Activated CD8-positive, alpha-beta memory T cell treated with anti-CD3 and anti-CD28 coated beads for 4 hours (primary cell): ENCODE measurements at regions not wholly inside any gene's neighbourhood (a gene's known extent, or its start where the extent isn't known, plus 50 kb on each side); places are given as distances from the start of the nearest gene placed in this dataset.
A peak's percentile ranks its signal among the peaks of the same experiment; 100 is the strongest.

Experiments used
- DNase-seq, 2 donors: peaks; one replicate each; pipeline ENCODE4 v3.0.0-alpha.2; 2020; ENCODE audit warnings: low read depth in 2 of 2

DNA sequence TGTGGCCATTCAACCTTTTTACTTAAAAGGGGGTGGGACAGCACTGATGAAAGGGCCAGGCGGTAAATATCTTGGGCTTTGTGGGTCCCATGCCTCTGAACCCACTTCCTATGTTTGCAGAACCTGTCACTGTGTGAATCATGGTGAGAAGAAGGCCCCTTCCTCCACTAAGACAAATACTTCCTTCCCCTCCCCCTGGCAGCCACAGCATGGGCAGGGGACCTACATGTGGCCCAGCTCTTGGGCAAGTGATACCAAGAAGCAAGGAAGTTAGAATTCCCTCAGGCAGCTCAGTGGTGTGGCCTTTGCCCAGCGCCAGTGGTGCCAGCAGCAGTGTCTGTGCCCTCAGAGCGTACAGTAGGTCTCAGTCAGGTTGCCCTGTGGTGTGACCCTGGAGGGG, 168.6 kb downstream of the TRIM33 start:
- peak; percentile 14 to 18 for DNase-seq

DNA sequence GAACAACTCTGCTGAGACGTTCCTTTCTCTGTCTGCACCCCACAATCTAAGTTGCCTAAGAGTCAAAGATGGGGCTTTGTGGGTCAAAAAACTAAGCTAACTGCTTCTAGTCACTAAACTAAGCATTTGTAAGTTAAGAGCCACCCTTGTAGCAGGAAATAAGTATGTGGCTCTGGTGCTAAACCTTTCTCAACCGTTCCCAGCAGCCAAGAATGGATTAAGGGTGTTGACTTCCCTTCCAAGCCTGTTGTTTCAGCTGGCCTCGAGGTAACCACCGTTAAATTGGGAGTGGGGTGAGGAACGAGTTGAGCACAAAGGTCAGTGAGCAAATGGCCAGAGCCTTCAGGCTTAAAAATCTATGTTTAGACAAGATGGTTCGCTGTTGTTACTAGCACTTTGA, 169.1 kb downstream of the TRIM33 start:
- DNase-seq: no peak

DNA sequence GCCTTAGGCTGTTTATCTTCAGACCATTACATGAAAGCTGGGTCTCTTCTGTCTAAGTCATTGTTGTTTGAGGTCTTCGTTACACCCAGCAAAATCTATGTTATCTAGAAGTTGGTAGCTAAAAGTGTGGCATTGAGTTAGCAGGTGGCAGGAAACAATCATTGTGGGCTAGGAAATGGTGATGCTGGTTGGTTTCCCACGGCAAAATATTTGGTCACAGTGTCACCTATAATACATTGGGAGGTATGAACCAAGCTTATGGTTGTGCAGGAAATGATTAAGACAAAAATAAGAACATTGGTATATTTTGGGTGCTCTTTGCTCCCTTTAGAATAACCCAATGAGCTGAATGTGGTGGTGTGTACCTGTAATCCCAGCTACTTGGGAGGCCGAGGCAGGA, 169.7 kb downstream of the TRIM33 start:
- peak; percentile 18 to 20 for DNase-seq

DNA sequence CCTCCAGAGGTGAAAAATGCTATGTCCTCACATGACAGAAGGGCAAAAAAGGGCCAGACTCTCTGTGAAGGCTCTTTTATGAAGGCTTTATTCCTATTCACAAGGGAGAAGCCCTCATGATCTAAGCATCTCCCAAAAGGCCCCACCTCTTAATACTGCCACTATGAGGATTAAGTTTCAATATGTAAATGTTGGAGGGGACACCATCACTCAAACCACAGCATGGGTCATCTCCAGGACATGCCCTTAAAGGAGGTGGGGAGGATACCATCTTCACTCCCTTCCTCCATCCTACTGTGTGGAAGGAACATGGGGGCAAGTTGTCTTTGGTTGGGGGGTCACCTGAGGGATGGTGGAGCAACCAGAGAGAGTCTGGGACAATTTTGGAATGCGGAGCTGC, 170.1 kb downstream of the TRIM33 start:
- no peak for DNase-seq

DNA sequence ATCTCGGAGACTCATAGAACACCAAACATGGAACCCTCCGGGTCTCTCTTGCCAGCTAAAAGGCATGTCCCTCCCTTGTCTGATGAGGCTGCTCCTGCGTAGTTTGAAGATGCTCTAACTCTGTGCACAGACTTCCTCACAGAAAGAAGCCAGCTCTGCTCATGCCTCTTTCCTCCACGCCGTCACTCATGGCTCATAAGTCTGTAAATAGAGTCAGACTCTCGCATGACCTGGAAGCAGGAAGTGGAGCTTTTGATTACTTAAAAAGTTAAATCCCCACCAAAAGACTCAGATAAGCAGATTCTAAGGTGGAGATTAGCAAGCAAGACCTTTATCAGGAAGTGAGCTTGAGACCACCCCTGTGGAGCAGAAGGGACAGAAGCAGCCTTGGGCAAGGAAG, 171.6 kb downstream of the TRIM33 start:
- no peak for DNase-seq

DNA sequence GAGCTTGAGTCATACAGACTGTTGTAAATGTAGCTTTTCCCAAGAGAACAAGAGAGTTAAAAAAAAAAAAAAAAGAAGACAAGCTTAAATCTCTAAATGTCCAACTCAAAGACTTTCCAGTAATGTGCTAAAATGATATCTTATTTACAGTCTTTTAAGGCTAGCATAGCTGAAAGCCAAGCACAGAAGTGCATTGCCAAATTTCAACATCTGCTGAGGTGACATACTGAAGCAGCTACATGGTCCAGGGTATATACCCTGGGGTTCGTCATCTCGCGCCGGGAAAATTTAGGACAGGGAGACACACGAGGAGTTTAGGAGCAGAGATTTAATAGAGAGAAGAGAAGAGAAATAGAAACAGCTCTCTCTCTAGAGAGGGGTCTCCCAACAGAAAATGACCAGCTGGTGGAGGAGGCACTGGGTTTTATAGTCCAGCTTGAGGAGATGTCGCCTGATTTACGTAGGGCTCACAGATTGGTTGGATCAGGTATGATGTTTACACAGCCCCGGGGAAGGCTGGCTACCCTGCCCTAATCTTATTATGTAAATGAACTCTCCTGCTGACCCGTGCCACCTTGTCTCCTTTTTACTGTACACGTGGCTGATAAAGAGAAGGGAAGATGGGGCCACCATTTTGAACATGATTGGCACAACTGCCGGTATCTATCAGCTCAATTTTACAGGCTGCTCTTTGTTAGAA, 172.7 kb downstream of the TRIM33 start:
- no peak for DNase-seq

DNA sequence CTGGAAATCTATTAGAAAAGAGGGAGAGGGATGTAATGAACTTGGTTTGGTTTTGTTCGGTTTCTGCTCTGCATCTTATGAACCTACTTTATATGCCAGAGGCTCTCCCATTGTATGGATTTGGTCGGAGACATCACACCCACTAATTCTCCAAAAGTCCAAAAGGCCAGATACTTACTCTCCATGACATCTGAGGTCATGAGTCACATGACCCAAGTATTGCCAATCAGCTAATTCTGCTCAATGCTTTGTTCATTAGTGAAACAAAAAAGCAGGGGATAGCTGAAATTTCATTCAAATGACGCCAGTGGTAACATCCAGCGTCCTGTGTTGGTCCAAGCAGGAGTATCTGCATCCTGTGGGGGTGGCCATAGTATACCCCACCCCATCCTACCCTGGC, 173.6 kb downstream of the TRIM33 start:
- no peak for DNase-seq

DNA sequence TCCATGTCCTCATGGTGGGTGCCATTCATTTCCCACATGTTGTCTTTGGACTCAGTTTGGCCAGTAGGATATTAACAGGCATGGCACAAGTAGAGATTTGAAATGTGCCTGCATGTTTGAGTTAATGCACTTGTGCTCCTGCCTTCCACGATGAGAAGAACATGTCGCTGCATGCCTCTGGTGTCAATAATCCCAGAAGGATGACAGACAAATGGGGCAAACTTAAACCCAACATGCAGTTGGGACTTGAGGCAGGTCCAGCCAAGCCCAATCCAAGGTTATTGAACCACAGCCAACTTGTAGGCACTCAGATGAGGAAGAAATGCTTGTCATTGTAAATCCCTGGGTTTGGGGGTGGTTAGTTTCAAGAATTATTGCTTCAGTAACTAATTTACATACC, 174.6 kb downstream of the TRIM33 start:
- no peak for DNase-seq

DNA sequence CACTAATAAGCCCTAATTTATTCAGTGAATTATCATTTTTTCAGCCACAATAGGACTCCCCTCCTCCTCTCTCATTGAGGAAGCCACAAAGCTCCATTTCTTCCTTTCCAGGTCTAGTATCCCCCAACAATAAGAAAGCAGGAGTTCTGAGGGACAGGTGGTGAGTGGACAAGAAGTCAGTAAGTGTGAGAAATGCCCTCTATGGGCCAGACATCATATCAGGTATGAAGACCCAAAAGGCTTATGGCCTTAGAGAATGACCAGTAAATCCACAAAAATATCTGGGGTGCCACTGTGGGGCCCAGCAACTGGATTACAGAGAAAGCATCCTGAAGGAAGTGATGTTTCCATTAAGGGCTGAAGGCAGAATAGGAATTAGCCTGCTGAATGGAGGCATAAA, 175.7 kb downstream of the TRIM33 start:
- no peak for DNase-seq

DNA sequence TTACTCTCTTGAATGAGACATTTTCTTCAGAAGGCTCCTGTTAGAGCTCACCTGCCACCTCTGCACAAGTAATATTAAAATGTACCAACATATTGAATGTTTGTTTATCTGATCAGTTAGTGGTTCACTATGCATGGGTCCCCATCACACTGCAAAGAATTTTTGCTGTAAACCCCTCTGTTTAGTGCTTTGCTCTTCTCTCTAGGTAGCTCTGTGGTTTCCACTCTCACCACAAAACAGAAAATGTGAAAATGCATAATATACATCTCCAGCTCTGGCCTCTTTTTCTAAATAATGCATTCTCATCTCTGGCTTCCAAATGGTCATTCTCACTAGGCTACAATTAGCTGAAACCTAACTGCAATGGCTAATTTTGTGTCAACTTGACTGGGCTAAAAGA, 176.7 kb downstream of the TRIM33 start:
- no peak for DNase-seq

DNA sequence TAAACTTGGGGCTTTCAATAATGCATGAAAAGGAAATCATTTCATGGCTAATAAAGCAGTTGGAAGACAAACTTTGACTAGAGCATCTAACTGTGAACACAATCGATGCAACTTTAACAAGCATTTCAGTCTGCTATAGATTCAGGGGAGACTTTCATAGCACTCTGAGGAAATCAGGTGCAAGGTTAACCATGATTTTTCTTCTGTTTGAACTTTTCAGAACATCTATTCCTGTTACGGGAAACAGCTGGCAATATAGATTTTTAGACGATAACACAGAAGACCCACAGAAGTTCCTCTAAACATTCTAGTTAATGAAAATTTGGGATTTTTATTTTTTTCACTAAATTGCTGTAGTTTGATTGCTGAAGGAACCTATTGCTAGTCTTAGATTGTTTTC, 177.3 kb downstream of the TRIM33 start:
- DNase-seq: no peak

DNA sequence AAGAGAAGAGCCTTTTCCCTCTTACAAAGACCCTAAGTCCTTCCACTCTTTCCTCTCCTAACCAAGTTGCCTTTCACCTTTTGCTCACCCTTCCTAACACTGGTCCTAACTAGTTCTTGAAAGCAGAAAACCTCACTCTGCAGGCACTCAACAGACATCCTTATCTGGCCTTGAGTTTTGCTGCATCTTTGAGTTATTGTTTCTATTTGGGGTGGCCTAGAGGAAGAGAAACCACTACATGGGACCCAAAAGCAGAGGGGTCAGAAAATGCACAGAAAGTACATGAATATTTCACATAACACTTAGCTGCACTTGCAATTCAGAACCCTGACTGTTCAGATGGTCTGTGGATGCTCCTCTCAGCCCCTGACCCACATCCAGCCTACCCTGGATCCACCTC, 178.3 kb upstream of the SYT6 start:
- DNase-seq: no peak

DNA sequence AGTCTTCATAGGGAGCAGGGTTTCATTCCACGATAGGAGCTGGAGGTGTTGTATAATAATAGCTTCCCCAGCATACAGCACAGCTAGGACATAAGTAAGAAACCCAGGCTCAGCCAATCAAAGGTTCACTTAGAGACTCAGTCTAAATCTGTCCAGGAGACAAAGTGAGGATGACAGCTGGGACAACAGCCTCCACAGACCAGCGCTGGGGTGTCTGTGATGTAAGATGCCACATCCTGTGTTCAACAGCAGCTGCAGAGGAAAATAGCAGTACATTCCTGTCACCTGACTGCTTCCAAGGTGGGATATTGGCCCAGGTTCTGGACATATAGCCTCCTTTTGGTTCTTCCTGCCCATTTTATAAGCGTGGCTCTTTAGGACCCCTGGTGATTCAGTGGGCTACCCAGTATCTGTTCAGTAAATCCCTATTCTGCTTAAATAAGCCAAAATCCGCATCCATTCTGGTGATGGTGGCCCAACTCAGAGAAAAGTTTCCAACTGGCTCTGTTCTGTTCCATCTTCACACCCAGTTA, 176.8 kb upstream of the SYT6 start:
- no peak for DNase-seq

DNA sequence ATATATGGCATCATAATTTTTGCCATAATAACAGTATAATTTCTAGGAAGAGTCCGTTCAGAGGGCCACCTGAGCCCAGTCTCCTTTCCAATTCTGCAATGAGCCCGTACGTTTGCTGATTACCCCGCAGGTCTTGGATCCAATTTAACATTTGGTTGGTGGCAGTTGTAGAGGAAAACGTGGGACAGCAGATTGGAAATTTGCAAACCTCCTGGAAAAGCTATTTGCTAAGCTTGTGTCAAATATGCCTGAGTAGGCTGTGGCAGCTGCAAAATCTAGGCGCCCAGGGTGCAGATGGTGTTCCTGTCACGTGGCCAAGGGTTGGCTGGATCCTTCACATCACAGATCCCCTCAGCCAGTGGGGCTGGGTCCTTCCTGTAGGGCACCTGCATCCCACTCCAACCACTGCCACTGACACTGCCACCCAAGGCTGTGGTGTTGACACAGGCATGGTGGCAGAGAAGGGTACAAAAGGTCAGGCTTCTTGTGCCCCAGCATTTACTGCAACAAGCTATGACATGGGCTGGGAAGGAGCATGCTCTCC, 174.8 kb upstream of the SYT6 start:
- no peak for DNase-seq

DNA sequence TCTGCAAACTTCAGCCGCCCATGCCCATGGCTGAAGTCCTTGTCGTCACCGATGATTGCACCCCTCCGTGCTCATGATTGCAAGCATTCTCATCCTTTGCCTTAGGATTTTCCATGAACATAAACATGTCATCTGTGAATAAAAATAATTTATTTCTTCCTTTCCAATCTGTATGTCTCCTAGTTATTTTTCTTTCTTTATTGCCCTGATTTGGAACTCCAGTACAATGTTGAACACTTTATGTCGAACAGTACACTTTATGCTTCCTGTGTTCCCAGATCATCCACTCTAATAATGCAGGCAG, 170.9 kb upstream of the SYT6 start:
- DNase-seq: no peak

DNA sequence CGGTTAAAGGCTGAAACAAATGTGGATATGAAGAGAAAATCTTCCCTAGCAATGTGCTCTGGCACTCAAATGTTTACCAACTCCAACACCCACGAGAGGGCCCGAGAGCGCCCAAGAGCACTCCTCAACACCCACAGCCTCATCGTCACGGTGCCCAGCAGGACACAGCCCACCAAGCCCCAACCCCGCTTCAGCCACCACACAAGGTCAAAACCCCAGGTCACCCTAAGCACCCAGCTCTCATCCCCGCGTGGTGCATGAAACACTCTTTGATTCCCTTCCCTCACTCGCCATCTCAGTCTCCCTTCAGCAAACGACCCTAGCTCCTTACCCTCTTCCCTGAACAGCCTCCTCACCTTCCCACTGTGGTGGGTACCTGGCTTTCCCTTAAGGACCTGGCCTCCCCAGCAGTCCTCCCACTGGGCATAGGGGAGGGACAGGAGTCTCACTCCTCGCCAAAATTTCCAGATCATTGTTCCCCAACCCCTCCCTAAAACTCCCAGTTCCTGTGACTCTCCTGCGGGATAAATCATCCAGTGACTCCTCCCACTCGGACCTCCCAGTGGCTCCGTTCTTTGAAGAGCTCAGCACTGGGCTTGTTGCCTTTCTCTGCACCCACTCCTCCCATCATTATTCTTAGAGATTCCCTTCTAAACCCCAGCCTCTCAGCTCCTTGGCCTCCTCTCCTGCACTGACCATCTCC, 170.4 kb upstream of the SYT6 start:
- no peak for DNase-seq

DNA sequence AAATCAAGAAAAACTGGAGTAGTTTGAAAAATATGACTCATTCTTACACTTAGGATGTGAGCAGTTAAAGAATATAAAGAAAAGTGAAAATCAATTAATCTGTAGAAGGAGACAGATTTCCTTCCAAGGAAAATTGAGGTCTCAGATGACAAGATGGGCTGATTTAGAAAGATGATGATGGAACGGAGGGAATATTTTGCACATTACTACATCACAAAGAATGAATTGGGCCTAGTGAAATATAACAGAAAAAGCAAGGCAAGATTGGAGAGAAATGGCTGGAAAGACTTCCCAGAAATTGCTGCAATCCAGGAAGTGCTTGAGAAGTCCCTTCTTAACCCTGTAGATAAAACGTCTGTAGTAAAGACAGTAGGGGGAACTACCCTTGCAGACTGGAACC, 169.1 kb upstream of the SYT6 start:
- no peak for DNase-seq

DNA sequence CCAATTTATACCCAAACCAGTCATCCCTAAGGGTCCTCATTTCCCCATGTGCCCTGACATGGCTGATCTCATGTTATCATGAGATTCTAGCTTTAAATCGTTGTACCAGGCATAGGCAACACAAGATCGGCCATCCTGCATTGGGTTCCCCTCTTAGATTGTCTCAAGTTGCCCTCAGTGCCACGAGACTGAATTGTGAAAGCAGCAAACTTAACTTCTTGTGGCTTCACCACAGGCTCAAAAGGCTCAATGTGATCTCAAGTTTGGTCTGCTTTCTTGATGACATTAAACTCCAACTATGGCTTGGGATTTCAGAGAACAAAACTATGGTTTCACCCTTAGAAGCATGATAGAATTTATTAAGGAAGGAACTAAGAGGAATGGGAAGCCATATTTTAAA, 168.5 kb upstream of the SYT6 start:
- DNase-seq: no peak

DNA sequence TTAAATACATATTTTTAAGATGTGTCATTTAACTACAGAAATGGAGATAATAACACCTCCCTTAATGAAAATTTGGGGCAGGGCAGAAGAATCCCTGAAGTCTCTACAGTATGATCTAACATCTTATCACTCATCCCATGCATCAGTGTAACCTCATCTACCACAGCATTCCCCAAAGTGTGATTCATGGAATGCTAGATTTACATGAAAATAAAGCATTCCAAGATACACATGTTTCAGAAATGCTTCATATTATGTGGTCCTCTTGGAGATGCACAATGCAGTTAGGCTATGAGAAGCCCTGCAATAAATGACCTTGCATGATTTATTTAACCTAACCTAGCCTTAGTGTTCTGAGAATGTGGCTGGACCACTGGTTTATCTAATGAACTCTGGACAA, 166.9 kb upstream of the SYT6 start:
- no peak for DNase-seq

DNA sequence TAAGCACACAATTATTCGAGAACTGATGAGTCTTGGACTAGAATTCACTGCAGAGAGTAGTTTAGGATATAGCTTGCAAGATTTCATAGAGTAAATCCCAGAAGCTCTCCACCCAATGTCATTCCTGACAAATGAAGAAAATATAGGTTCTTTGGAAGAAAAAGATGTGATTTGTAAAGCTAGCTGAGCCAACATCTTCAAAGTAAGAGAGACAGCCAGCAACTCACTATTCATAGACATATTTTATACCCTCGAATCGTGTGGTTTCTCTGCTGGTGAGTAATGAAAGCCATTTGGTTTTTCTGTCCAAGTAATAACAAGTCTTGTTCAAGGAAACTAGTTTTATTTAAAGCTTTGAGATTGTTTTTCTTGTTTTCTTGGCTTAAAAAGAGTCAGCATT, 165.7 kb upstream of the SYT6 start:
- no peak for DNase-seq

DNA sequence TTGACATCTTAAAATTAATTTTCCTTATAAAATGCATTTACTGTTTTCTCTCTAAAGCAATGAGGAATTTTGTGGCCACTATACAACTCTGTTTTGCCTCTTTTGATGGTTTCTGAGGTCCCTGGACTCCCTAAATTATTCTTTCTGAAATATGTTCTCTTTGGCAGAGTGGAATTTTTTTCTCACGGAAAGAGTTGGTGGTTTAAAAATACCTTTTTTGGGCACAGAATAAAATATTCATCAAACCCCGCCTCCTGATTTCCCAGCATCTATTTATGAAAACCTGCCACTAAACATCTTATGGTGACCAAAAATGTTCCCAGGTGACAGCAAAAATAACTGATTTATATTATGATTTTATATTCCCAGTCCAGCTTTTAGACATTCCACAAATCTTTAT, 165.3 kb upstream of the SYT6 start:
- DNase-seq: no peak

DNA sequence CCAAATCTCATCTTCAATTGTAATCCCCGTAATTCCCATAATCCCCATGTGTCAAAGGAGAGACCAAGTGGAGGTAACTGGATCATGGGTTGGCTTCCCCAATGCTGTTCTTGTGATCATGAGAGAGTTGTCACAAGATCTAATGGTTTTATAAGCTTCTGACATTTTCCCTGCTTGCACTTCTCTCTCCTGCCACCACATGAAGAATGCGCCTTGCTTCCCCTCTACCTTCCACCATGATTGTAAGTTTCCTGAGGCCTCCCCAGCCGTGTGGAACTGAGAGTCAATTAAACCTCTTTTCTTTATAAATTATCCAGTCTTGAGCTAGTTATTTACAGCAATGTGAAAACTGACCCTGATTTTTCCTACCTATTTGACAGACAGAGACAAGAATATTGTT, 162.5 kb upstream of the SYT6 start:
- no peak for DNase-seq

DNA sequence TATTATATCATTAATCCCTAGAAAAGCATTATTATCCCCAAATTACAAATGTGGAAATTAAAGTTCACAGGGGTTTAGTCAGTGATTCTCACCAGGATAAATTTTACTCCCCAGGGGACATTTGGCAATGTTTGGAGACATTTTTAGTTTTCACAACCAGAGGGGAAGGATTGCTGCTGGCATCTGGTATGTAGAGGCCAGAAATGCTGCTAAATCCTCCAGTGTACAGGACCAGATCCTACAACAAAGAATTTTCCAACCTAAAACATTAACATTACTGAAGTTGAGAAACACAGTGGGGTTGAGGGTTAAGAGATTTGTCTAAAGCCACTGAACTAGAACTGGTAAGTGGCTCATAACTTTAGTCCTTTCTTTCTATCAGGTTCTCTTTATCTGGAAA, 162.0 kb upstream of the SYT6 start:
- DNase-seq: no peak

DNA sequence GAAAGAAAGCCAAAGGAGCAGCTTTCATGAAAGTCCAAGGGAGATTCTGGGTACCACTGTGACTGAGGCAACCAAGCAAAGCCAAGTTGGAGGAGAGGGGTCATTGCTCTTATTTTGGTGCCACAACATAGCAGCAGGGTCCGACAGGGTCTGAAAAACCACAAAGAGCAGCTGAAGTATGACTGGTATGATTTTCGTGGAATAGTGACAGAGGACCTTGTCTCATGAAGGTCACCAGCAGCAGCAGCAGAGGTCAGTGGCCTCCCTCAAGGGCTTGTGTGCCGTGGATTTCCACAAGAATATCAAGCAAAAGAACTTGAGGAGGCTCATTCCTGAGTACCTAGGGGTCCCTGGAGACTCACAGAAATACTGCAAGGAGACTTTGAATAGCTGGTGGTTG, 160.9 kb upstream of the SYT6 start:
- DNase-seq: no peak
